Effector memory CD4-positive, alpha-beta T cell (primary cell): ENCODE measurements at regions not wholly inside any gene's neighbourhood (a gene's known extent, or its start where the extent isn't known, plus 50 kb on each side); places are given as distances from the start of the nearest gene placed in this dataset.

Experiments used
- DNase-seq, 3 donors: peaks; one replicate each; pipeline ENCODE4 v3.0.0-alpha.2; 2020
- H3K27ac ChIP-seq: 2 replicates; pipeline ENCODE4 v1.7.0; 2013; ENCODE audit warnings: mild to moderate bottlenecking, low read length, moderate library complexity; ENCODE audit not compliant: insufficient read depth, poor library complexity, severe bottlenecking
- H3K27me3 ChIP-seq: replicated peaks from 2 replicates; pipeline ENCODE4 v1.7.0; 2013; ENCODE audit warnings: mild to moderate bottlenecking, low read length; ENCODE audit not compliant: insufficient read depth, control insufficient read depth, poor library complexity, severe bottlenecking
- H3K36me3 ChIP-seq: 2 replicates; pipeline ENCODE4 v1.7.0; 2013; ENCODE audit warnings: mild to moderate bottlenecking, low read length, moderate library complexity; ENCODE audit not compliant: control insufficient read depth, insufficient read depth
- H3K4me1 ChIP-seq: 2 replicates; pipeline ENCODE4 v1.7.0; 2013; ENCODE audit warnings: low read length, mild to moderate bottlenecking; ENCODE audit not compliant: control insufficient read depth, insufficient read depth, poor library complexity, severe bottlenecking
- H3K4me3 ChIP-seq: 2 replicates; pipeline ENCODE4 v1.7.0; 2013; ENCODE audit warnings: low read length, low read depth, mild to moderate bottlenecking; ENCODE audit not compliant: insufficient read depth, poor library complexity, severe bottlenecking
- H3K9me3 ChIP-seq: 2 replicates; pipeline ENCODE4 v1.7.0; 2013; ENCODE audit warnings: mild to moderate bottlenecking, low read length, moderate library complexity; ENCODE audit not compliant: control insufficient read depth

DNA sequence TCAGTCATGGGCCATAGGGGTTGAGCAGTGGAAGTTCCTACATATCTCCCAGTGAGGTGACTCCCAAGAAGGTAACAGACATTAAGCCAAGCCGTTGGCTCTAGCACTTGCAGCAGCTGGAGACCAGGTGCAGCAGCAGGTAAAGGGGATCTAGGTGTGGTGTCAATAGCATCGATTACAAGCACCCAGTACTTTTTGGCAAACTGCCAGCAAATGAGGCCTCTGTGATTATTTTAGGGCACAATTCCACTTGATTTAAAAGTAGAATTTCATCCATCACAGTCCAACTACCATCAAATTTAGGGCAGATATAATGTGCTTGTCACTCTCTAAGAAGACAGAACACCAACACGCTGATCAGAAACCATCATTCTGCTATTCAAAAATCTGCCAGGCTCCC, 224.1 kb upstream of the EGLN3 start:
- Histone ChIP-seq H3K27ac (no peak overlapping the region), H3K27me3 (no peaks in the 10 kb centered on the region), H3K9me3 (no peaks in the 10 kb centered on the region), H3K4me3 (no peak overlapping the region), H3K4me1 (no peaks in the 10 kb centered on the region), H3K36me3 (no peaks in the 10 kb centered on the region)
- DNase-seq = no peak

DNA sequence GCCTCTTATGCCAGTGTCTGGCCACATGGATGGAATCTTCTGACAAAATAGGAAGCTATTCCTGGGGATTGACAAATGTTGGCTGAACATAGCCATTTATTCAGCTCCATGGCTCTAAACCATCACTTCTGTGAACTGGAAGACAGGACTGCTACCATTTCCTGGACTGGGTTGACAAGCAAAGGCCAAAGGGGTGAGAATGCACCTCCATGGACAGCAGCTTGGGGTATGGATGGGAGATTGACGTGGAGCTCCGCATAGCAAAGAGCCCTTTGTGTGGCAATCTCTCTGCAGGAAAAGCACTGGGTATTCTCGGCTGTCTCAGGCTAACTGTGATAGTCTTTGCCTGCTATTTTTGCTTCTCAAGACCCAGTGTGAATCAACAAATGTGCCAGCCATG, 223.0 kb upstream of the EGLN3 start:
- H3K9me3 ChIP-seq = no peaks in the 10 kb centered on the region
- H3K27ac ChIP-seq = no peak overlapping the region
- H3K4me3 ChIP-seq = no peak overlapping the region
- no peaks in the 10 kb centered on the region for H3K36me3 ChIP-seq
- H3K4me1 ChIP-seq = no peaks in the 10 kb centered on the region
- H3K27me3 ChIP-seq = no peaks in the 10 kb centered on the region
- no peak for DNase-seq

DNA sequence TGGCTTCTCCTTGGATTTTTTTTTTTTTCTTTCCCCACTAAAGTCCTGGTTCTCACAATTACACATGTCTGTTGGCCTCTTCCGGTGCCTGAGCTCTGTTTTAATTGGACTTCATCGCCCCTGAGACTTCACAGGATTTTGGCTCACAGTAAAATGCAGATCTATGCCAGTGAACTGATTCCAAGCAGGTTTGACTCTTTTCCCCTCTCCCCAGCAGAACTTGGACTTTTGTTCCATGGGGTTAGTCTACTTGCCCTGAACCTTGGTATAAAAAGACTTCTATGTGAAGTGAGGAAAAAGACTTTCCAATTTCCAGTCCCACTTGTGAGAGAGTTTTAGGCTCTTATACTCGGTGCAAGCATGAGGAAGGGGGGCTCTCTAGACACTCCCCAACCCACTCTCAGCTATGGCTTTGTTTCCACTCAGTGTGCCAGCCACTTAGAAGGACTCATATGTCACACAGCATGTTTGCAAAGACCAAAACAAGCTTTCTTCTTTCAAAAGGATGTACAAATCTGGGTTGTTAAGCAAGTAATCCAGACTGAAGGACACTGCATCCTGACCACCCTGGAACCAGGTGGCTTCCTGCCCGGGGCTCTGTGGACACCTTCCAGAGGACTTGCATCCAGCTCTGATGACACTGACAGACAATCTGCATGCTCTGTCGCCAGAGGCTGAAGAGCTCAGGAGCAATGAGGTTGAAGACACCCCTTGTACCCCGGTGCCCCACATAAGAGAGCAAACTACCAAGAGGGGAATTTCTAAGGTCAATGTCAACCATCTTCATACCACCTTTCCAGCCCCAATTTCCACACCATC, 221.9 kb upstream of the EGLN3 start:
- no peaks in the 10 kb centered on the region for H3K27me3 ChIP-seq
- no peak overlapping the region for H3K4me3 ChIP-seq
- no peak overlapping the region for H3K27ac ChIP-seq
- no peaks in the 10 kb centered on the region for H3K36me3 ChIP-seq
- no peaks in the 10 kb centered on the region for H3K9me3 ChIP-seq
- no peaks in the 10 kb centered on the region for H3K4me1 ChIP-seq
- no peak for DNase-seq

DNA sequence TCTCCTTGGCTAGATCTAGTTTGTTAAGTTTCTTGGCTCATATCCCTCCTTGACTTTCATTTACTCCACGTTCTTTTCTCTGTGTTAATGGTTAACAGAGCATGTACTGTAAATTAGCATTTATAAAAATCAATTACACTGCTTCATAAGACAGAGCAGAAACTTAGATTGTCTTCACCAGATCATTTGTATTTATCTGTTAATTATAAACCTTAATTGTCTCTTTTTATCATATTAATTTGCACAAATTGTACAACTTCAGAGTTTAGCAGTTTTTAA, 221.2 kb upstream of the EGLN3 start:
- Histone ChIP-seq H3K36me3 (no peaks in the 10 kb centered on the region), H3K27me3 (no peaks in the 10 kb centered on the region), H3K4me1 (no peaks in the 10 kb centered on the region), H3K9me3 (no peaks in the 10 kb centered on the region), H3K27ac (no peak overlapping the region), H3K4me3 (no peak overlapping the region)
- no peak for DNase-seq

DNA sequence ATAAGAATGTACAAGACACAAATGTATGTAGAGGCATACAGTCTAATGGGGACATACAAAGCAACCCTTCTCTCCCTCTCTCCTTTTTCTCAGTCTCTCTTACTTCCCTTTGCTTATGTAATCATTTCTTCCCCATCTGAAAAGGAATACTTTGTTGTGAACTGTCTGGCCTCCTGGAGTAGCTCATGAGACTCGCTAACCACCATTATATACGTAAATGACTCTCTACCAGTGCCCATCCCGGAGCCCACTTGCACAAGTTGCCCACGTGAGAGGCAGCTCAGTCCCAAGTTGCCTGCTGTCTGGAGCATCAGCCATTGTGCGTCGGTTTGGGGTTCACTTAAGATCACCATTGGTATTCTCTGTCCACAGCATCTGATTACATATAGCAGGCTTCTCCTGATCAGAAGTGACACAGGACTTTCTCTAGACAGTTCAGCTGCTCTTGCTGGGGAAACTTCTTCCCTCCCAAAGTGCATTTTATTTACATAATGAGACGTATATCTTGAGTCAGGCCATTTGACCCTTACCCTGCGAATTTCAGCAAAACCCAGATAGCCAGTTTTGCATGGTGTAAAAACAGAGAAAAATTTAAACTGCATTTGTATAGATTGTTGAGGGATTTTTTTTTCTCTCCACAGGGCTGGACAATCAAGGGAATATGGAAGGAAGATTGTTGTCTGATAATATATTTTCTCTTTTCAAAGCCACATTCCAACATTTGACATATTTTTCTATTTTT, 220.7 kb upstream of the EGLN3 start:
- H3K27me3 ChIP-seq = no peaks in the 10 kb centered on the region
- H3K4me1 ChIP-seq = no peaks in the 10 kb centered on the region
- no peak overlapping the region for H3K27ac ChIP-seq
- no peaks in the 10 kb centered on the region for H3K36me3 ChIP-seq
- DNase-seq = no peak
- H3K9me3 ChIP-seq = no peaks in the 10 kb centered on the region
- no peak overlapping the region for H3K4me3 ChIP-seq

DNA sequence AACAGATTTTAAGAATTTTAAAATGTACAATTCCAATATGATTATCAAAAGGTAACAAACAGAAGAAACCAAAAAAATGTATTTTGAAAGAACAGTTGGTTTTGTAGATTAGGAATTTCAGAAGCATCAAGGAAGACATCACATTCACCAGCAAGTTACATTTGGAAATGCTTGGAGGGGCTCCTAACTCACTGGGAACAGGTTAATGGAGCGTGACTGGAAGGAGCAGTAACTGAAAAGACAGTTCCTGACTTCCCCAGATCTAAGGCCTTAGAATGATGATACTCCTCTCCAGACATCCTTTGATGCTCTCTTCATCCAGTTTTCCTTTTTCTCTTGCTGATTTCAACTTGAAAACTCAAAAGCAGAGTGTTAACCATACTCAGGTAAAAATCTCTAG, 220.0 kb upstream of the EGLN3 start:
- no peaks in the 10 kb centered on the region for H3K4me1 ChIP-seq
- no peaks in the 10 kb centered on the region for H3K9me3 ChIP-seq

DNA sequence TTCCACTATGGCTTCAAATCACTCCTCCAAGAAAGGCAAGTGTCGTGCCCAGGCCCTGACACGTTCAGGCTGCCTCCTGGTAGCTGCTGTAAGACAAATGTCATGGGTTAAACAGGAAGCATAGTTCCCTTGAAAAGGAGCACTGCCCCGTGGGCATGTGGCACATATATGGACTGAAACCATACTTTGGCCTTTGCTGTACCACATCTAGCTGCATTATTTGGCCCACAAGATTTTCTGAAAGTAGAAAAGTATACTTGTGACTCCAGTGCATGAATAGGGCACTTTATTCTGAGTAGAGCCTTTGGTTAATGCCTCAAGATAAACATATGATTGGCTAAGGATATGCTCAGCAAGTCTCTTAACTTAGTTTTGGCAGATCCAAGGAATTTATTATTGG, 218.7 kb upstream of the EGLN3 start:
- Histone ChIP-seq H3K27ac (no peak overlapping the region), H3K4me1 (no peaks in the 10 kb centered on the region), H3K9me3 (no peaks in the 10 kb centered on the region), H3K36me3 (no peaks in the 10 kb centered on the region), H3K4me3 (no peak overlapping the region), H3K27me3 (no peaks in the 10 kb centered on the region)
- DNase-seq = no peak

More for the DNA sequence above, 220.0 kb upstream of the EGLN3 start:
- H3K36me3 ChIP-seq = no peaks in the 10 kb centered on the region
- no peak overlapping the region for H3K27ac ChIP-seq
- DNase-seq = no peak
- H3K27me3 ChIP-seq = no peaks in the 10 kb centered on the region
- no peak overlapping the region for H3K4me3 ChIP-seq

DNA sequence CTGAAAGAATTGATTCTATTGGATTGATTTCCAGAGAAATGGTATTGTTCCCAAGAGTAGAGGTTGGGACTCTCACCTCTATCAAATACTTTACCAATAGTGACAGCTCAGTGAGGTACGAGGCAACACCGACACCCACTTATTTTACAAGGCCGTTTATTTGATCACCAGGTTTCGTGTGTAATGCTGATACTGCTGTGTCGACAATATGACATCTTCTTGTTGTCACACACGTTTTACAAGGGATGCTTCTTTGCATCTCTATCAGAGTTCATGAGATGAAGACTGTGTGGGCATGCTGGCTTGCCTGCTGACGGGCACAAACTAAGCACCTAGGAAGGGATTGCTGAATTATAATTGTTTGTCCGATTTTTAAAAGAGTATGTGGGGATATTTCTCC, 217.8 kb upstream of the EGLN3 start:
- no peaks in the 10 kb centered on the region for H3K4me1 ChIP-seq
- no peak for DNase-seq
- H3K27me3 ChIP-seq = no peaks in the 10 kb centered on the region
- no peaks in the 10 kb centered on the region for H3K9me3 ChIP-seq
- H3K4me3 ChIP-seq = no peak overlapping the region
- H3K36me3 ChIP-seq = no peaks in the 10 kb centered on the region
- H3K27ac ChIP-seq = no peak overlapping the region

DNA sequence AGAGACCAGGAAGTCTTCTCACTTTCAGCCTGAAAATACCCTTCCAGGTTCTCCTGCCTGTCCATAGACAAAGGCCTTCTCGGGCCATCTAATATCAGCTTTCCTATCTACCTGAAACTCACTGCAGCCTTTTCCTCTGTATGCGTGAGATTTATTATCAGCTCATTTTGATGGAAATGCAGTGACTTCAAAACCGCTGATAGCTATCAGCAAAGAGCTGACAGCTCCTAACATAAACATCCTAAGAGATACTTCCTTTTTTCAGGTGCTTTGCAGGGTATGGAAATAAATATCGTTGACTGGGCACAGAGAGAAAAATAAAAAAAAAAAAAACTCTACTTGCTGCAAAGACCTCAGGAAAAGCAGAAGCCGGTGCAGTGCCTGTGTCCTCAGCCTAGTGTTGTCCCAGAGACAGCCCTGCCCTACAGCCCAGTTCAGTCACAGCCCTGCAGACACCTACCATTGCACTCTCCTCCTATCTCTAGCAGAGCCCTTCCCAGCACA, 215.0 kb upstream of the EGLN3 start:
- H3K9me3 ChIP-seq = no peaks in the 10 kb centered on the region
- H3K36me3 ChIP-seq = no peaks in the 10 kb centered on the region
- H3K27me3 ChIP-seq = no peaks in the 10 kb centered on the region
- H3K4me3 ChIP-seq = no peak overlapping the region
- H3K27ac ChIP-seq = no peak overlapping the region
- no peak for DNase-seq
- H3K4me1 ChIP-seq = no peaks in the 10 kb centered on the region

DNA sequence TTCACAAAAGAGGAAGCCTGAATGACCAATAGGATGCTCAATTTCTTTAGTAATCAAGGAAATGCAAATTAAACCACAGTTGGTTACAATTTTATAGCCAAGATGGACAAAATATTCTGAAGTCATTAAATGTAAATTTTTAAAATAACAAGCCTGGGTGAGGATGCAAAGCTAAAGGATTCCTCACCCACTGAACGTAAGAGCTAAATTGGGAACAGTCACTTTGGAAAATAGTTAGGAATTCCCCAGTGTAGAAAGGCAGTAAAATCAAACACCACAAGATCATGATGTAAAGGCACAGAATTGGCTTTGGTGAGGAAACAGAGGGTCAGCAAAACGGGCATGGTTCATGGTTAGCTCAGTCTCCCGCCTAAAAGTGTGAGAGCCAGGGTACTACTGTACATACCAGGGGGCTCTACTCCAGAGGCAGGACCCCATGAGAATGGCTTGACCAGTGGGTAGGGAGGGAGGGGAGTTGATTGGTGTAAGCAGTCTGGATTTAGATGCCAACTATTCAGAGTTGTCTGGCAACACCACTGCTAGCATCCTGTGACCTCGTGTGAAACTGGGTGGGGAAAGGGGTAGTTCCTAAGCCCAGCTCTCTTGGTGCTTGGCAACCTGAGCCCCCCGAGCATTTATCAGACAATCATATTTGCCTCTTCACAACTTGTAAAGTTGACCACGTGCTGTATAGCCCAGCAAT, 213.4 kb upstream of the EGLN3 start:
- H3K4me1 ChIP-seq = no peaks in the 10 kb centered on the region
- no peak overlapping the region for H3K27ac ChIP-seq
- no peaks in the 10 kb centered on the region for H3K27me3 ChIP-seq
- no peak overlapping the region for H3K4me3 ChIP-seq
- DNase-seq = no peak
- no peaks in the 10 kb centered on the region for H3K9me3 ChIP-seq
- no peaks in the 10 kb centered on the region for H3K36me3 ChIP-seq
